Transverse colon (tissue), 3 donors: ENCODE measurements at regions not wholly inside any gene's neighbourhood (a gene's known extent, or its start where the extent isn't known, plus 50 kb on each side); places are given as distances from the start of the nearest gene placed in this dataset.

Experiments used
- CTCF ChIP-seq, 5 experiments: fragments of 200-600 bp in 3 of 5; fragments of 450-650 bp in 2 of 5; sonication (generic) in 3 of 5; IDR thresholded peaks; 1 replicate in 2 of 5; 2 replicates in 3 of 5; pipeline ENCODE4 v1.5.1; 2016 to 2017; ENCODE audit warnings: antibody characterized with exemption in 5 of 5, inconsistent platforms in 3 of 5, mild to moderate bottlenecking in 2 of 5, moderate library complexity in 1 of 5
- EP300 ChIP-seq: sonication (generic); formaldehyde crosslinking; IDR thresholded peaks from one replicate; pipeline ENCODE4 v1.6.1; 2017; ENCODE audit warnings: antibody characterized with exemption, low read depth

GRCh38 chr2:215718436-215718835 is 282.6 kb upstream of the FN1 start:
- TF ChIP-seq CTCF (IDR thresholded peaks at IDR 0.05) = no peak
- no peak for TF ChIP-seq EP300
